HG03097 (cell line): ENCODE measurements at regions not wholly inside any gene's neighbourhood (a gene's known extent, or its start where the extent isn't known, plus 50 kb on each side); places are given as distances from the start of the nearest gene placed in this dataset.
"Not testable (repeated sequence)": the region's sequence is repeated elsewhere in the genome, so short reads cannot be mapped to it uniquely, and the experiment has no call there.

Experiments used
- ATAC-seq: cut with Tn5 transposase; IDR thresholded peaks from one replicate; pipeline ENCODE4 v1.9.1; 2021; ENCODE audit not compliant: unreplicated experiment, low FRiP score

DNA sequence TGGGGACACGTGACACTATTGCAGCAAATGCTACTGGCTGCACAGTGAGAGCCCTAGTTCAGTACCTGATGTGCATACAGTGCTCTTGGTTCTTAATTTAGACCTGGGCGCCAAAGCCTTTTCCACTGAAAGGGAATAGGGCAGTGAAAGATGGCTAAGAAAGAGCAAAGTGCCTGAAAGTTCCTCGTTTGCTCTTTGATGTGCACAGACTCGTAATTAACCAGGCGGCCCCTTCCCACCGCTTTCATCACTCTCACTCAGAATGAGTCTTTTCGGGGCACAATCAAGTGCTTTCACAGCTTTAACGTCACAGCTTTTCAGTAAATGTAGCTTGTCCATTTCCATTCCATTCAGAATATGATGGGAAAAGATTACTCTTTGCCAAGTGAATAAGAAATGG lies 116.6 kb upstream of the ADRA1B start:
- no peak for ATAC-seq

GRCh38 chr5:159800131-159800840 lies 116.0 kb upstream of the ADRA1B start:
- no peak for ATAC-seq

GRCh38 chr5:159801303-159801702 lies 115.0 kb upstream of the ADRA1B start:
- ATAC-seq, result no peak

GRCh38 chr5:159802661-159803060 lies 113.6 kb upstream of the ADRA1B start:
- ATAC-seq, result no peak

GRCh38 chr5:159804121-159804520 lies 112.2 kb upstream of the ADRA1B start:
- no peak for ATAC-seq

DNA sequence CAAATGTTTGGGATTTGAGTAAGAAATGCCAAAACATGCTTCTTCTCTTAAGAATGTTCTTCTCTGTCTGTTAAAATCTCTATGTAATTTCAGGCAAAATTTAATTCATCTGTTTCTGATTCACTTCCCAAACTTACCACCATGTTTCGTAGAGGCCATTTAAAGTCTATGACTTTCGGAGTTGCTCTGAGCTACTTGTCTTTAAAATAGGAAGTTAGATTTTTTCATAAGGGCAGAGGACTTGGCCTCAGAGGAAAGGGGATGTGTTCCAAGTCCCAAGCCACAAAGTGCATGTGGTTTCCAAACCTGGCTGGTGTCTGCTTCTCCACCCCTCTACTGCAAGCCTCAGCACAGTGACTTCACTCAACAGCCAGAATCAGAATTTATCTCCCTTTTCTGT lies 111.3 kb upstream of the ADRA1B start:
- no peak for ATAC-seq

- not testable (repeated sequence) for ATAC-seq
Observed at GRCh38 chr5:159807135-159807534, 109.1 kb upstream of the ADRA1B start.

DNA sequence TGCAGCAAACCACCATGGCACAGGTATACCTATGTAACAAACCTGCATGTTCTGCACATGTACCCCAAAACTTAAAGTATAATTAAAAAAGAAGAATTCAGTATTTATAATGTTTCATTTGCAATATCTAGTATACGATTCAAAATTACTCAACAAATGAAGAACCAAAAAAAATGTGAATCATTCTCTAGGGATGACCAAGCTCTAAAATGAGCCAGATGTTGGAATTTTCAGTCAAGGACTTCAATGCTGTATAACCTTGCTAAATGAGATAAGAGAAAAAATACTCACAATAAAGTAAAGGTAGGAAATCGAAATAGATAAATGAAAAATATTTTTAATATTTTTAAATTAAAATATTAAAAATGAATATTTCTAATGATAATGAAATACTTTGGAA lies 108.7 kb upstream of the ADRA1B start:
- ATAC-seq, result no peak

DNA sequence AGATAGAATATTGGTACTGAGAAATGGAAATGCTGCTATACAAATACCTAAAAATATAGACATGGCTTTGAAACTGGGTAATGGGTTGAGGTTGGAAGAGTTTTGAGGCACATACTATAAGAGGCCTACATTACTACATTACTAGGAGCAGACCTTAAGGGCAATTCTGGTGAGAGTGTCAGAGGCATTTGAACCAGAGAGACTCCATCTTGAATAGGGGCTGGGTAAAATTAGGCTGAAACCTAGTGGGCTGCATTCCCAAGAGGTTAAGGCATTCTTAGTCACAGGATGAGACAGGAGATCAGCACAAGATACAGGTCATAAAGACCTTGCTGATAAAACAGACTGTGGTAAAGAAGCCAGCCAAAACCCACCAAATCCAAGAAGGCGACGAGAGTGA lies 104.6 kb upstream of the ADRA1B start:
- ATAC-seq, result no peak

GRCh38 chr5:159812759-159813158 lies 103.5 kb upstream of the ADRA1B start:
- ATAC-seq, result not testable (repeated sequence)

DNA sequence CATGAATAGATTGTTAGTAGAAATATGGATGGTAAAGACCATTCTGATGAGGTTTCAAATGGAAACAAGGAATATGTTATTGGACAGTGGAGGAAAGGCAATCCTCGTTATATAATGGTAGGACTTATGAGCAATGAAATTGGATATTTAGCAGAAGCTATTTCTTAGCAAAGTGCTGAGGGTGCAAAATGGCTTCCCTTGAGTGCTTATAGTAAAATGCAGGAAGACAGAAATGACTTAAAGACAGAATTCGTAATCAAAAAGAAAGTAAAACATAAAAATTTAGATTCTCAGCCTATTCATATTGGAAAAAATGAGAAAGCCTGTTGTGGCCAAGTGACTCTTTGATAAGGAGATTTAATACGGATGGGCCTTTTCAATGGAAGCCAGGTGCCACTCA lies 102.1 kb upstream of the ADRA1B start:
- no peak for ATAC-seq

DNA sequence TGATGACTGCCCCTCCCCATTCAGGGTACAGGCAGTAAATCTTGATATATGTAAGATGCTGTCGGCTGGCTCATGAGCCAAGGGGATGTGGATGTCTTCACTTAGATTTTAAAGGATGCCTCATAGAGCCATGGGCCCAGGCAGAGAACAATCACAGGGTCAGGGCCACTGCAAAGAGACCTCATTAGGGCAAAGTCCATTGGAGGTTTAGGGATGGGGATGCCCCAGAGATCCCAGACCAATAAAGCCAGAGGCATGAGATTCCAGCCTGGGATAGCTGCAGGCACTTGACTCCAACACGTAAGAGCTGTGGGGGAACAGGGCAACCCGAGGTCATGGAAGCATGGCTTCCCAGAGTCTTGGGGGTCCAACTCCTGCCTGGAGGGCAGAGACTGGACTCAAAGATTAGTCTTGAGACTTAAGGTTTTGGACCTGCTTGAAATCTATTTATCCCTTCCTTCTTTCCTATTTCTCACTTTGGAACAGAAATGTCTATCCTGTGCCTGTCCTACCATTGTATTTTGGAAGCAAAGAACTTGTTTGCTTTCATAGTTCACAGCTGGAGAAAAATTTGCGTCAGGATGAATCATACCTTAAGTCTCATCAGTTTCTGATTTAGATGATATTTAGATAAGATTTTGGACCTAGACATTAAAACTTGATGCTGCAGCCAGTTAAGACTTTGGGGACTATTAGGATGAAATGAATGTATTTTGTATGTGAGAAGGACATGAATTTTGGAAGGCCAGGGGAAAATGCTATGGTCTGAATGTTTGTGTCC lies 101.3 kb upstream of the ADRA1B start:
- no peak for ATAC-seq

DNA sequence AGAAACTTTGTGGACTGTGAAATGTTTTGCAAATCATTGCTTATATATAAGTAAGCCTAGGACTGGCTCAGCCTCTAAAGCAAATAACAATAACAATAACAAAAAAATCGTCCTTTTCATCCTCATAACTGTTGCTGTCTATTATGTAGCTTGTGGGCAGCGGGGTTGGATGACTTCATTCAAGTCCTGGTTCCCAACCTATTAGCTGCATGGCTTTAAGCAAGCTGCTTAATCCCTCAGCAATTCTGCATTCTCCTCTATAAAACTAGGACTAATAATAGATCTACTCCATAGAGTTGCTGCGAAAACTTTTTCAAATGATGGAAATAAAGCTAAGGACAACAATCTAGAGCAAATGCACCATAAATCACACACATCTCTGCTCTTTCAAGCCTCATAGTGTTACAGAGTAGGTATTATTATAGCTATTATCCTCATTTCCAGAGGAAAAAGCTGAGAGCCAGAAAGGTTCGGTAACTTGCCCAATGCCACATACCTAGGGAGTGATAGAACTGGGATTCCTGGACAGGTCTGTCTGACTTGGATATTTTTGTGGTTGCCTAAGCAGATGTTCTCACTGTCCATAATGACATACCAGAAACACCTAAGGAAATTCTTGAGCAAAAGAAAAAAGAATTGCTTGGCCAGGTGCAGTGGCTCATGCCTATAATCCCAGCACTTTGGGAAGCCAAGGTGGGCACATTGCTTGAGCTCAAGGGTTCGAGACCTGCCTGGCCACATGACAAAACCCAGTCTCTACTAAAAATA lies 98.8 kb upstream of the ADRA1B start:
- ATAC-seq, result no peak

GRCh38 chr5:159819591-159820411 lies 96.5 kb upstream of the ADRA1B start:
- no peak for ATAC-seq

GRCh38 chr5:159820692-159821091 lies 95.6 kb upstream of the ADRA1B start:
- no peak for ATAC-seq

- no peak for ATAC-seq
Observed at GRCh38 chr5:159821461-159821940, 94.8 kb upstream of the ADRA1B start.

- no peak for ATAC-seq
Observed at GRCh38 chr5:159824188-159825161, 91.8 kb upstream of the ADRA1B start.

GRCh38 chr5:159825551-159826051 lies 90.7 kb upstream of the ADRA1B start:
- no peak for ATAC-seq
